H1 (cell line): ENCODE measurements at regions not wholly inside any gene's neighbourhood (a gene's known extent, or its start where the extent isn't known, plus 50 kb on each side); places are given as distances from the start of the nearest gene placed in this dataset.

Experiments used
- HDAC6 ChIP-seq: IDR thresholded peaks from one replicate; pipeline ENCODE4 v1.7.1; 2012; ENCODE audit warnings: low read depth, mild to moderate bottlenecking, inconsistent platforms, low read length, moderate library complexity

- TF ChIP-seq HDAC6: no peak
- TF ChIP-seq, all 59 proteins: peak for 2
Measured at GRCh38 chrX:136954930-136955329, 74.4 kb upstream of the RBMX start (continued).
